HK-2 (cell line): ENCODE measurements at regions not wholly inside any gene's neighbourhood (a gene's known extent, or its start where the extent isn't known, plus 50 kb on each side); places are given as distances from the start of the nearest gene placed in this dataset.
"Not testable (repeated sequence)": the region's sequence is repeated elsewhere in the genome, so short reads cannot be mapped to it uniquely, and the experiment has no call there.

Source experiments
- DNase-seq: peaks from one replicate; pipeline ENCODE4 v3.0.0-alpha.2; 2018; ENCODE audit not compliant: unreplicated experiment

DNA sequence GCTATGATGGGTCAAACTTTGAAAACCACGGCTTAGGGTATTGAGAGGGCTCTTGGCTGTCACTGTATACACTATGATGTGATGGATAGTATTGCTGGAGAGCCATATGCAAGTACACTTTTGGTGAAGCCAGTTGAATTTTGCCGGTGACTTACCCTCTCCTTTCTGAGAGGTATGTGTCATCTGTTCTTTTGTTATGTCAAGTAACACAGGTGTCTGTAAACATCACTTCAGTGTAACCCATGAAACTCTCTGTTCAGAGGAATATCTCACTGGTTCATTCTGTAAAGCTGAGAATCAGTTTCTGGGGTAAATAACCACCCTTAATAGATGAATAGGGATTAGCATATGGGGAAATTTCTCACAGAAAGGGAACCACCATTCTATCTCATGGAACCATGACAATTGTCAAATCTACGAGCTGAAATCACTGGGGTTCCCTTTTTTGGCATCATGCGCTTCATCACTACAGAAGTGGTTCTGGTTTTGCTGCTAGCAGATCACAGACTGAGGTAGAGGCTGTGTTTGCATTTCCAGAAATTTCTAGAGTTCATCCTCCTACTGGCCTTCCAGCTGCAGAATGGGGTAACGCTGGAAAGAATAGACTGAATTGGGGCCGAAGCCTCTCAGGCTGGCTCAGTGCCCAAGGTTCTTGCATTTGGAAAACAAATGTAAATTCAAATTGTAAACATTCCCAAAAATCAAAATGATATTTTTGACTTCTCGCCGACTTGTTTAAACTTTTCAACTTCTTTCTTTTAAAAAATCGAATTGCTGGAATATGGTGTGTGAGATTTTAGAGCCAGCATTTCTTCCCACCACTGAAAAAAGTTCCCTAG, 83.3 kb upstream of the CREB5 start:
- DNase-seq, result no peak

DNA sequence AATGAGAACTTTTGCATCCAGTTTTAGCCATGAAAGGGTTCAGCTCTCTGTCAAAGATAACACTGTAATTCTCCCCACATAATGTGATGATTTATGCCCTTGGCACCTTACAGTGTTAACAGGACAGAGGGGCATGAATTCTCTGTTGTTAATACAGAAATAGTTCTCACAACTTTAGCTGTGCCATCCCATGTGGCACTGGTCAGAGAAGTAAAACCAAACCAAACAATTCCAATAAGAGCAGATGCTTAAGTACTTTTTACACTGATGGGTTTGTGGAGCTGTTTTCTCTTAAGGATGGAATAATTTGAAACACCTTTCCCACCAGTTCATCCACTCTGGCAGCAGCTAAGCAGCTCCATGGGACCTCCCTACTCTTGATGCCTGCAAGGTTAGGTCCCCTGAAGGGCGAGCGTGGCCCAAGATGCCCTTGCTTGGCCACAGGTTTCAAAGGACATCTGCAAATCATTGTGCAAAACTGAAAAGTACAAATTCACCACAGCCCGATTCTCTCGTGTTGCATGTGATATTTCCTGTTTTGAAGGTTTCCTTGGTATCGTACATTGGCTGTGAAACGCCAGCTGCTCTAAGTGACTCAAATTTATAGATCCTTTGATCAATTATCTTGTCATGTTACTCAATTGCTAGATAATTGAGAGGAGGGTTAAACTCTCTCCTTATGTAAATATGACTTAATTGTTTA, 82.5 kb upstream of the CREB5 start:
- DNase-seq, result no peak

DNA sequence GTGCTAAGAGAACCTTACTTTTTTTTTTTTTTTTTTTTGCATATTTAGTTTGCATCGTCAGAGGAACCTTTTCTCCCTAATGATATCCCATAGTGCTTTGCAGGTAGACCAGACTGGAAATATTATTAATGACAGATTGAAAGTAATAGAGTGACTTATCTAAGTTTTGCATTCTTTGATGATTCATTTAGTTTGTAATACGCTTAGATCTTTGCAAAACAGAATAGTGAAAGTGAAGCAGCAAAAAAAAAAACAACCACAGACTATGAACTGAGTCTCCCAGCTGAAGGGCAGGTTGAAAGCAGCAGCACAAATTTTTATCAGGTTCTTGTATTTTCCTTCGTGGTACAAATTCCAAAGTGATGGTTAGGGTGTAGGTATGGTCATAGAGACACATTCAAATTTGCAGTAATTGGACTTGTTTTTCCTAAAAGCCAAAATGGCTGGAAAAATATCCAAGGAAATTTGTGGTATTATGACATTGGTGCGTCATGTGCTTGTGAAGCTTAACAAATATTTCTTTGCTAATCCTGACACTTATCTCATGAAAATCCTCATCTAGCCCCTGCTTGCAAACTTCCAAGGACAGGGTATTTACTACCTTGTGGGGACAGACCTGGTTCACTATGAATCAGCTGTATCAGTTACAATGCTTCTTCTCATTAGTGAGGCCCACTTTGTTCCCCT, 81.8 kb upstream of the CREB5 start:
- no peak for DNase-seq

DNA sequence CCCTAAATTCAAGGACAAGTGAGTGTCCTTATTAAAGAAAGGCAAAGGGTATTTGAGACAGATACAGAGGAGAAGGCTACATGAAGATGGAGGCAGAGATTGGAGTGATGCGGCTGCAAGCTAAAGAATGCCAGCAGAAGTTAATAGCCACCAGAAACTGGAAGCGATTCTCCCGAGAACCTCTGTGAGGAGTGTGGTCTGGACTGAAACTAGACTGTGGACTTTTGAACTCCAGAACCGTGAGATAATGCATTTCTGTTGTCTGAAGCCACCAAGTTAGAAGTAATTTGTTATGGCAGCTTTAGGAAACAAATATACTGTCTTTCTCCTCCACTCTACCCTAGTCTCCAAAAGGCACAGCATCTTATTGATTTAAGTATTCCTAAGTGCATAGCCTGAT, 80.3 kb upstream of the CREB5 start:
- DNase-seq, result no peak

DNA sequence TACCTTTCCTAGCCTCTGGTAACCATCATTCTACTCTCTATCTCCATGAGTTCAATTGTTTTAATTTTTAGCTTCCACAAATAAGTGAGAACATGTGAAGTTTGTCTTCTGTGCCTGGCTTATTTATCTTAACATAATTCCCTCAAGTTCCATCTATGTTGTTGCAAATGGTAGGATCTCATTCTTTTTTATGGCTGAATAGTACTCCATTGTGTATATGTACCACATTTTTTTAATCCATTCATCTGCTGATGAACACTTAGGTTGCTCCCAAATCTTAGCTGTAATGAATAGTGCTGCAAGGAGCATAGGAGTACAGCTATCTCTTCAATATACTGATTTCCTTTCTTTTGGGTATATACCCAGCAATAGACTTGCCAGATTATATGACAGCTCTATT, 78.8 kb upstream of the CREB5 start:
- DNase-seq, result not testable (repeated sequence)

DNA sequence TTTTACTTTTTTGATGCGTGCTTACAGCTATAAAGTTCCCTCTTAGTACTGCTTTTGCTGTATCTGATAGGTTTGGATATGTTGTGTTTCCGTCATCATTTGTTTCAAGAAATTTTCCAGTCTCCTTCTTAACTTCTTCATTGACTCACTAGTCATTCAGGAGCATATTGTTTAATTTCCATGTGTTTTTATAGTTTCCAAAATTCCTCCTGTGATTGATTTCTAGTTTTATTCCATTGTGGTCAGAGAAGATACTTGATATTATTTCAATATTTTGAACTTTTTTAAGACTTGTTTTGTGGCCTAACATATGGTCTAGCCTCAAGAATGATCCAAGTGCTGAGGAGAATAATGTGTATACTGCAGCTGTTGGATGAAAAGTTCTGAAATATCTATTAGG, 75.5 kb upstream of the CREB5 start:
- DNase-seq, result no peak

DNA sequence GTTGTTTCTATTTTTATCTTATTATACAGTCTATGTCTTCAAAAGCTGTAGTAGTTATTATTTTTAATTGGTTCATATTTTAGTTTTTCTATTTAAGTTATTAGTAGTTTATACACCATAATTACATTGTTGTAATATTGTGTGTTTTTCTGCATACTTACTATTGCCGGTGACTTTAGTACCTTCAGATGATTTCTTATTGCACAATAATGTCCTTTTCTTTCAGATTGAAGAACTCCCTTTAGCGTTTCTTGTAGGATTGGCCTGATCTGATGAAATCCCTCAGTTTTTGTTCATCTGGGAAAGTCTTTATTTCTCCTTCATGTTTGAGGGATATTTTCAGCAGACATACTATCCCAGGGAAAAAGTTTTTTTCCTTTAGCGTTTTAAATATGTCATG, 74.3 kb upstream of the CREB5 start:
- no peak for DNase-seq

DNA sequence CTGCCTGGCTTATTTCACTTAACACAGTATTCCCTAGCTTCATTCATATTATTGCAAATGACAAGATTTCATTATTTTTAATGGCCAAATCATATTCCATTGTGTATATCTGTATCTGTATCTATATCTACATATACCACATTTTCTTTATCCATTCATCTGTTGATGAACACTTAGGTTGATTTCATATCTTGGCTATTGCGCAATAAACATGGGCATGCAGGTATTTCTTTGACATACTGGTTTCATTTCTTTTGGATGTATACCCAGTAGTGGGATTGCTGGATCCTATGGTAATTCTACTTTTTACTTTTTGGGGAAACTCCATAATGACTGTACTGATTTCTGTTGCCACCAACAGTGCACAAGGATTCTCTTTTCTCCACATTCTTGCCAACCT, 68.9 kb upstream of the CREB5 start:
- no peak for DNase-seq

DNA sequence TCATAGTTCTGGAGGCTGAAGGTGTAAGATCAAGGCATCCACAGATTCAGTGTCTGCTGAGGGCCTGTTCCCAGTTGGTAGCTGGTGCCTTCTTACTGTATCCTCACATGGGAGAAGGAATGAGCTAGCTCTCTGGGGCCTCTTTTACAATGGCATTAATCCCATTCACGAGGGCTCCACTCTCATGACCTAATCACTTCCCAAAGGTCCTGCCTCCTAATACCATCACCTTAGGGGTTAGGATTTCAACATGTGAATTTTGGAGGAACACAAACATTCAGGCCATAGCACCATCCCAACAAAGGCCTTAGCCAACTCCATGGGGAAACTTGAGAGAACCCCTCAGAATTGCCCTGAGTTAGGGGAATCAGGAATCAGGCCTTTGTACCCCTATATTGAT, 66.1 kb upstream of the CREB5 start:
- DNase-seq, result no peak

DNA sequence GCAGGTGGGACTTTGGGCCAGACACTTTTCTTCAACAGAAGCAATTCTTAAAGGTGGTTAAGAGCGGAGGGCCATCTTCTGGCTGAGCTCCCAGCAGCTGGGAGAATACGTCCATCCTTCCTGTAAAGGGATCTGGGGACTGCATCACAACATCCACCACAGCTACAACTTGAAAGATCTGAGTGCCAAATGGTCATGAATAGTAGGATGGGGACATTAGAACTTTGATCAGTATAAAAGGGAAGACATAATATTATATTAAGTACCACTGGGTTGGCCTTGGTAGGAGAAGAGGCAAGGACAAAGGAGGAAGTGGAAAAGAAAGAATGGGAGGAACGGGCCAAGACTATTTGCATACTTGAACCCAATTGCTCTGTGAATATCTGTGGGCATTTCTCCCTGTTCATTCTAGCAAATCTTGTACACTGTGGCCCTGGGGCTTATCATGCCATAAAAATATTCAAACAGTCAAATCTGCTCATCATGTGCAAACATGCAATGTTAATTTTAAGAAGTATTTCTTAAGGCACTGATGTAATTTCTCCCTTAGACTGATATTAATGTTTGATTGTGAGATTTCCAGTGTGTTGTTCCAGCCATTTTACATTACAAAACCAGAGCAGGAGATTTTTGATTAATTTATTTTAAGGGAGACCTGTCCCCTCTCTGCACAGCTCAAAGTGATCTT, 65.5 kb upstream of the CREB5 start:
- DNase-seq, result no peak

DNA sequence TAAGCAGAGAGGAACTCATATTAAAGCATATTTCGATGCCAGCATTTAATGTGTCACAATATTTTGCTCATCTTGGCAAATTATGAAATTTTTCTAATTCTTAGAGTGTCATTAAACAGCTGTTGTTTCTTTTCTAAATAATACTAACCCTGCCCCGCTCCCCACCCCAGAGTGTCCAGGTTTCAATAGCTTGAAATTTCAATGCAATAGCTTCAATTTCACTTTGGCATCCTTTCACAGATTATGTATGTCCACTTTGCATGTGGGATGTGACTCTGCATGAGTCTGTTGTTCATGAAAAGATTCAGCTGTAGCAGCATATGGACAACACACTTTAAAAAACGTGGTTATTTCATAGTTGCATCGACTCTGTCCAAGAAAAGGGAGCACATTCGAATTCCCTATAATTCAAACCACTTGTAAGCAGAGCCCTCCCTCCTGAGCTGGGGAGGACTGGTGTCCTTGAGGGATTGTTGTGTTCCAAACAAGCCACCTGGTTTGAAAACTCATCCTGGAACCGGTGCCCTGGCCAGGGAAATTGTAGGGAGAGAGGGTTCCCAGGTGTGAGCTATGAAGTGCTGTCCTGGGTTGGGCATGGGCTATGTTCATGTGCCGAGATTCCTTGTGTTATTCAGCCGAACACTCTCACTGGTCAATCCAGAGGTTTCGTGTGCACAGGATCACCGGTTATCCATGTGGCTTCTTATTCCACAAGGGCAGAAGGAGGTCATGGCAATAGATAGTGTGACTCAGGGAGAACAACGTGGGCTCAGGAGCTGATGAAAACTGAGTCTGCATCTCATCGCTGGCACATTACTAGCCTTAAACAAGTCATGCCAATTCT, 64.6 kb upstream of the CREB5 start:
- no peak for DNase-seq

DNA sequence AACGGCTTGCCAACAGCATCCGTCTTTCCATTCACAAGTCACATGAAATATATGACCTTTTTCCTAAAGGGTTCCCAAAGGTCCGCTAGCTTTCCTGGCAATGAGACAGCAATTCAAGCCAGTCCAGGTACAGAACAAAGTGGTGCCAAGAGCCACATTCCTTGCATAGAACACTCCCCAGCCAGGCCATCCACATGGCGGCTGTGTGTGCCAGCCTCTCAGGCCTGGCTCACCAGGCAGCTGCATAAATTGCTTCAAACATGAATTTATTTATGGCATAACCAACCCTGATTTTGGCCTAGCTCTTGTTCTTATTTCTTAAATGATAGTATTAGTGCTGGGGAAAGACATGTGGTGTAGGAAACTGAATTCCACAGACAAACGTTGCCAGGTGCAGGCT, 63.7 kb upstream of the CREB5 start:
- no peak for DNase-seq

DNA sequence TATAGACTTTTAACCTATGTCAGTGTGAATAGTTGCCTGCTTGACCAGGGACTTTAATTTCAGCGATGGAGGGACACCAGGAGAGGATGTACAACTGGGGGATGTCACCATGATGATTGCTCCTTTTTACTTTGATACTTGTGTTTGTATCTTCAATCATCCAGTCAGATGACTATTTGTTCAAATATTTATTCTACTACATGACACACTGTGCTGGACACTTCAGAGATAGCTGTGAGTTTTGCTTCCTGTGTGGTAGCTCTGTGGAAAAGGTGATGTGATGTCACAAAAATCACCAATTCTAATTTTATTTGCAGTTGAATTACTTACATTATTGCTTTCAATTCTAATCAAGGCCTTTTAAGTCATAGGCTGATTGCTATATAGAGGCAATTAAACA, 62.7 kb upstream of the CREB5 start:
- no peak for DNase-seq

DNA sequence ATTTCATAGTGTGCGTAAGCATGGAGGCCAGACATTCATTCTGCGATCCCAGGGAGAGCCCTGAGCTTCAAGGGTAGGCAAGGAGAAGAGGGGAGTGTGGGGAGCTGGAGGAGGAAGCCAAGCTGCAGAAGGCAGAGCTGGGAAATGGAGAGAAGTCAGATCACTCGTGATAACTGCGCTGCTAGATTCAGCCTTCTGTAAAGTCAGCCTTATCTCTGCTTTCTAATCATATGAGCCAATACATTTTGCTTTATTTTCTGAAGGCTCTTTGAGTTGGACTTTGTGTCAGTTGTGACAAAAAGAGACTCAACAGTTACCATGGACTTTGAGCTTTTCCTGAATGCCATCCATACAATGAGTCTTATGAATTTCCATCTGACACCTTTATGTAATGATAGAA, 61.7 kb upstream of the CREB5 start:
- DNase-seq, result no peak

DNA sequence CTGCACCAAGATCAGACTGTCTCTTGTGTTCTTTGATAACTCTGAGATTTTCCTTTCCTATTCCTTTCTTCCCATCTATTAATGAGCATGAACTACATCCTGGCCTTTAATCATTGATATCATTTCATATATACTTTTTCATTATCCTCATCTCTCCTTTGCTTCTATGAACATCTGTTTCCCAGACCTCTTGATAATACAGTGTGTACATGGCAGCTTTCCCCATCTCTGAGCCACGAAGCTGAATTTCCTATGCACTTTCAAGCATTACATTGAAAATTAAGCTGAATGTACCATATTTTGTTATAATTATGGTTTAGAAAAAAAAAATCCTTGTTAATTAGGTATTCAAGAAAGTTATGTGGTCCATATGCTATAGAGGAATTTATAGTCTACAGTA, 60.9 kb upstream of the CREB5 start:
- DNase-seq, result no peak

DNA sequence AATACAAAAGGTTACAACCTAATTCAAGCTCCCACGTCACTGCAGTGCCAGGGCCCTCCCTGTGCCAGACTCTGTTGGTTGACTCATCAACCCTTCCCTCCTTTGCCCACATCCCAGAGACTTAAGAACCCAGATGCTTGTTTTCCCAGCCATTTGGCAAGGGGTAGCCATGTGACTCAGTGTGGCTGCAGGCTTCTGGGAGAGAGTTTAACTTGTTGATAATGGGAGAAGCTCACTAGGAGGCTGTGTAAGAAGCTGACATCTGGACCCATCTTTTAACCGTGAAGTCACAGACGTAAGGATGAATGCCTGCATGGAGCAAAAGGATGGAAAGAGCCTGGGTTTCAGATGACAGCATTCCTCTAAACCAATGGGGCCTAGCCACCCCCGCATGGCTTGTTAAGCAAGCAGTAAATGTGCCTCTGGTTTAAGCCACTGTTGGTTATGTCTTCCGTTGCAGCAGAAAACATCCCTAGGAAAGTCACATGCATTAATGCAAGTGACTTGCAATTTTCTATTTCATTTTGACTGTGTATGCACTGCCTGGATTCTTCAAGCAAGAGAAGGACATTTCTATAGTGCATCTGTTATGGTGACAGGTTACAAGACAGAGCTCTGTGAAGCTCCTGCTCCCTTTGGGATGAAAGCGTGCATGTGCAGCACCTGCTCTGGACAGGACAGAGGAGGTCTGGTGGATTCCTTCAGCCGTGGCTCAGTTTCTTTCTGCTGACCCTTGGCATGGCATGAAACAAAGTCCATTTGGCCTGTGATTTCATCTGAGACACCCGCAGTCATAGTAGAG, 57.5 kb upstream of the CREB5 start:
- peak; percentile 64 for DNase-seq

DNA sequence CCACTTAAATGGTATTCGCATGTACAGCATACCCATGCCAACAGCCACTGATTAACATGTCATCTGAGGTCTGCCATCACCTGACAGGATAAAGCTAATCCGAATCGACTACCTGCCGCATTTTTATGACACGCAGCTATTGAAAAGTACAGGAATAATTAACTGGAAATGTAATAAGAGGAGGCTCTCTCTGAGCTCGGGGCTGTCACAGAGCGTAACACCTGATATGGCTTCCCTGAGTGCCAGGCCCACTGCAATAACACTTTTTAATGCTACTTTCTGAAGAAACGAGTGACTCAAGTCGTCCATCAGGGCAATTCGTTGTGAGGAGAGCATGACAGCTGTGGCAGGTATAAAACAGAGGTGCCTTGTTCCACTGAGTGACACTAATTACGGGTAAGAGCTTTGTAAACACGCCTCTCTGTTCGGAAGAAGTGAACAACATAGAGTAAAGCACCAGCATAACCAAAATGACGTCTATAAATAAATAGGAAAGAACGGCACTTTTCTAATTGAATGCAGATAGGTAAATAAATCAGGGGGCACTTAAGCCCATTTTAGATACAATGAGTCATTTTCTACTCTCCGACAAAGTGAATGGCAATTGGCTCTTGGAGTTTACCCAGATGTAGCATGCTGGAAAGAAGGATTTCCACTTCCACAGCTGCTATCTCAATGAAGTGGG, 56.5 kb upstream of the CREB5 start:
- no peak for DNase-seq

DNA sequence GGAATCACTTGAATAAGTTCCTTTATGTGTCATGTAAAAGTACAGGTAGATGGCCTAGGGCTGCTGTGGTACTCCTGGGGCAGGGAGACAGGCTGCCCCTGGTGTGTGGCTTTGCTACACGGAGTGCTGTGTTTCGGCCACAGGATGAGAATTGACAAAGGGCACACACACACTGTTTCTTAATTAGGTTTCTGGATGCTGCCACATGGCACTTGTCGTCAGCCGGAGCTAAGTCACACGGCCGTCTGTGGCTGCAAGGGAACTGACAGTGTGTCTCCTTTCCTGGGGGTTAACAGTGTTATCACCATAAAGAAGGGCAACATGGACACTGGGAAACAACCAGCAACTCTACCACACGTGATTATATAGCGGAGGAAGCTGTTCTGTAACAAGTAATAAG, 55.7 kb upstream of the CREB5 start:
- DNase-seq, result no peak

DNA sequence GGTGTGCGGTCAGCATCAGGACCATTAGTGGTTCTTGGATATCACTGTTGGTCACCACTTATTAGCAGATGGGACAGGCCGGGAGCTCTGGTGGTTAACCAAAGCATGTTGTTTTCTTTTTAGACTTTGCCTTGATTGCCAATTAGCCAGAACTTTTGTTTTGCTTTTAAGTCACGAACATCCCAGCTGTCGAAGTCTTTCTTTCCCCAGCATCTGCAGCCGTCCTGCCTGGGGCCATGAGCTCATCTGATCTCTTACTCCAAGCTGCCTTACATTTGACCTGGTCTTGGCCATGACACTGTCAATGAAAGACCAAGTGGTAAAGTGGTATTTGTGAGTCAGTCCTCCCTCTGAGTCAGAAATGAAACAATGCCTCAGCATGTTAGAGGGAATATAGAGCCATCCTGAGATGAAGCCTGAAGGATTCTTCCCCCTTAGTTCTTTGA, 53.9 kb upstream of the CREB5 start:
- DNase-seq, result peak; percentile 49

DNA sequence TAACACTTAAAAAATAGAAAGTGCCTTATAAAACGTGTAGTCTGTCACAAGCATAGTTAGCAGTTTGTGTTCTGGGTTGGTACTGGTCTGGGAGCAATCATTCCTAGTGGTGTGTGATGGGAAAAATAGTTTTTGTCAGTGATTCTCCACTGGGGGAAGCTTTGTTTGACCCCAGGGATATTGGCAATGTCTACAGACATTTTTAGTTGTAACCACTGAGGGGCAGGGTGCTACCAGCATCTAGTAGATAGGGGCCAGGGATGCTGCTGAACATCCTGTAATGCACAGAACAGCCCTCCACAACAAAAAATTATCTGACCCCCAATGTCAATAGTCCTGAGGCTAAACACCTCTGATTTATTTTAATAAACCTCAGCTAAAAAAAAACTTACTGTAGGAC, 51.6 kb upstream of the CREB5 start:
- no peak for DNase-seq
